CD4-positive, alpha-beta T cell treated with Interleukin-12 subunit alpha and Interleukin-12 subunit beta, for 1 hour (primary cell): ENCODE measurements at regions not wholly inside any gene's neighbourhood (a gene's known extent, or its start where the extent isn't known, plus 50 kb on each side); places are given as distances from the start of the nearest gene placed in this dataset.
"Not testable (repeated sequence)": the region's sequence is repeated elsewhere in the genome, so short reads cannot be mapped to it uniquely, and the experiment has no call there.

Experiments used
- DNase-seq: peaks from one replicate; pipeline ENCODE4 v3.0.0-alpha.2; 2020

DNA sequence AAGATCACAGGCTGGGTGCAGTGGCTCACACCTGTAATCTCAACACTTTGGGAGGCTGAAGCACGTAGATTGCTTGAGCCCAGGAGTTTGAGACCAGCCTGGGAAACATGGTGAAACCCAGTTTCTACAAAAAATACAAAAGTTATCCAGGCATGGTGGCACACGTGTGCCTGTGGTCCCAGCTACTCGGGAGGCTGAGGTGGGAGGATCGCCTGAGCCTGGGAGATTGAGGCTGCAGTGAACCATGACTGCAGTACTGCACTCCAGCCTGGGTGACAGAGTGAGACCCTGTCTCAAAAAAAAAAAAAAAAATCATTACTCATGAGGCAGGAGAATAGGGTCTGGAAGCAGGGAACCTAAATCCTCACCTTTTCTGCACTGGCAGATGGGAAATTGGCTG lies 79.1 kb upstream of the CLDN5 start:
- DNase-seq: not testable (repeated sequence)

- DNase-seq: no peak
These were observed 79.6 kb upstream of the CLDN5 start for GRCh38 chr22:19603767-19604166.

DNA sequence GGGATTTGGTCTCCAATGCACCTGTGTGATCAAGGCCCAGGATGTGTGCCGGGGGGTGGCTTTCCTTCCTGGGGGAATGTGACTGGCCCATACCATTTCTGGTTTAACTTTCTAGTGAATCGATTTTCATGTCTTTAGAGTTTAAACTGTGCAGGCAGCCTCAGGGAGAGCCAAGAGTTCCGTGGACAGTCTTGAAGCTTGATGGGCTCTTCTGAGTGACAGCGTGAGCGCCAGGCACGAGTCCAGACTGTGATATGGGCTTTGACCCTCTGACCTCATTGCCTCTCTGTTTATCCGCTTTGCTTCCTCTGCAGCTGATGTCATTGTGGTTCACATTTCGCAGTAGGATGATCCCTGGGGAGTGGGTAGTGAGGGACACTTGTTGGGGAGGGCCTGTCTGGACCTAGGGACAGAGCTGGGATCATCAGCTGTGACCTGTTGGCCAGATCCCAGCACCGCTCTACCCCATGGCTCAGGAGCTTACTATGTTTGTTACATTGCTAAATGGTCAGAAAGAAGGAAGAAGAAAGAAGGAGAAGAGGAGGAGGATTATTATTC lies 80.6 kb upstream of the CLDN5 start:
- DNase-seq: no peak

- no peak for DNase-seq
These were observed 81.5 kb upstream of the CLDN5 start for GRCh38 chr22:19605508-19606331.

GRCh38 chr22:19606332-19607191 lies 82.4 kb upstream of the CLDN5 start:
- no peak for DNase-seq

DNA sequence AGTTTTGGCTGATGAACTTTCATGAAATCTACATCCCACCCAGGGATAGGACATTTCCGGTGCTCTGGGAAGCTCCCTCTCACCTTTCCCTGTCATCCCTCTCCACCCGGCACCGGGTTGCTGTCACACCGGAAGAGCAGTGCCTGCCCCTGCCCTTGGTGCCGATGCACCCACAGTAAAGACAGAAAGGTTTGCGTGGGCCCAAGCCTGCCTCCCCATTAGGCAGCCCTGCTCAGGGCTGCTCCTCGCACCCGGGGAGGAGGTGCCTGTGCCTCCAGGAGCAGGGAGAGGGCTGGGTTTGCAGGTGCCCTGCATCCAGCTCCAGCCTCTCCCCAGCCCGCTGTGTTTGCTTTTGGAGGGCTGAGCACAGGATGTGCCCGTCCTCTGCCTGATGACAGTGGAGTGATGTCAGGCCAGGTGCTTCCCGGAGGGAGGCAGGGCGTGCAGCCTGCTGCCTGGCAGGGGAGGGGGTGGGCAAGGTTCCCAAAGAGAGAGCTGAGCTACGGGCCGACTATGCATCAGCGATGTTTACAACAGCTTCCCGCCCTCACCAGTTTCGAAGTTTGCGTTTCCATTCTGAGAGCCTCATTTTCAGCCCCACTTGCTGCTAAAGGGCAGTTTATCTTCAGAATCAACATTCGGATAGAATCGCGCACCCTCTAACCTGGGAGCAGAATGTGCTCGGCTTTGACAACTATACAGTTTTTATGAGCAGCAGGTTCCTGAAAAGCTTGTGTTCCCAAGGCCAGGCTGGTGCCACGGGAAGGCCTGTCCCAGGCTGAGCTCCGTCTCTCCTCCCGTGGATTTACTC lies 83.2 kb upstream of the CLDN5 start:
- DNase-seq: peak; percentile 42

DNA sequence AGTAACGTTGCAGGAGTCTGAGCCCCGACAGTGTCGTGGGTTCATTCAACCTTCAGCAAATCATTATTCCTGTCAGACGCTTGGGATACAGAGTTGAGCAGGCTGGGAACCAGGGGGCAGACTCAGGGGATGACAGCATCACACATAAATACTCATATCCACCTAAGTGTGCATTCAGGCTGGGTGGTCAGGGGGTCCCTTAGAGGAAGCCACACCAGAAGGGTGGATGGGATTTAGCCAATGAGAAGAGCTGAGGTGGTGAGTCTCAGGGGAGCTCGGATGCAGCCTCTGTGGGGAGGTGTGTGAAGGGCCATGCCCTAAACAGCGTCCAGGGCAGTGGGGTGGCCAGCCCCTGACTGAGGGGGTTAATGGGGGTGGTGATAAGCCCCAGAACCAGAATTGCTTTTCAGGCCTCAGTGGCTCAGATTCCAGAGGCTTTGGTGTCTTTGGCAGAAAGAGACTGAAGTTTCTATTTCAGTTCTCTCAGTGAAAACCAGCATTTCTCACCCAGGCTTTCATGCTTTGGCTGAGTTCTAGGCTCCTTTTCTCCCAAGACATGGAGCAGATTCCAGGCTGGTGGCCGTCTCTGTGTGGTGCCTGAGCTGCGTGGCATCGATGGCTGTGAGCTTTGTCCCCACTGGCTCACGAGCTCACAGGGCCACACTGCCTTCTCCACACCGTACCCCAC lies 83.9 kb upstream of the CLDN5 start:
- no peak for DNase-seq

DNA sequence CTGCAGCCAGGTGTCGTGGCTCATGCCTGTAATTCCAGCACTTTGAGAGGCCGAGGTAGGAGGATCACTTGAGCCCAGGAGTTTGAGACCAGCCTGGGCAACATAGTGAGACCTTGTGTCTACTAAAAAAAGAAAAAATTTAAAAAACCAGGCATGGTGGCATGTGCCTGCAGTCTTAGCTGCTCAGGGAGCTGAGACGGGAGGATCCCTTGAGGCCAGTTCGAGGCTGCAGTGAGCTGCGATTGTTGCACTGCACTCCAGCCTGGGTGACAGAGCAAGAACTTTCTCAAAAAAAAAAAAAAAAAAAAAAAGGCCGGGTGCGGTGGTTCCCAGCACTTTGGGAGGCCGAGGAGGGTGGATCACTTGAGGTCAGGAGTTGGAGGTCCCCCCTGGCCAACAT lies 85.5 kb upstream of the CLDN5 start:
- DNase-seq: not testable (repeated sequence)

GRCh38 chr22:19610518-19611253 lies 86.5 kb upstream of the CLDN5 start:
- no peak for DNase-seq

- DNase-seq: no peak
These were observed 87.4 kb upstream of the CLDN5 start for GRCh38 chr22:19611590-19611989.

DNA sequence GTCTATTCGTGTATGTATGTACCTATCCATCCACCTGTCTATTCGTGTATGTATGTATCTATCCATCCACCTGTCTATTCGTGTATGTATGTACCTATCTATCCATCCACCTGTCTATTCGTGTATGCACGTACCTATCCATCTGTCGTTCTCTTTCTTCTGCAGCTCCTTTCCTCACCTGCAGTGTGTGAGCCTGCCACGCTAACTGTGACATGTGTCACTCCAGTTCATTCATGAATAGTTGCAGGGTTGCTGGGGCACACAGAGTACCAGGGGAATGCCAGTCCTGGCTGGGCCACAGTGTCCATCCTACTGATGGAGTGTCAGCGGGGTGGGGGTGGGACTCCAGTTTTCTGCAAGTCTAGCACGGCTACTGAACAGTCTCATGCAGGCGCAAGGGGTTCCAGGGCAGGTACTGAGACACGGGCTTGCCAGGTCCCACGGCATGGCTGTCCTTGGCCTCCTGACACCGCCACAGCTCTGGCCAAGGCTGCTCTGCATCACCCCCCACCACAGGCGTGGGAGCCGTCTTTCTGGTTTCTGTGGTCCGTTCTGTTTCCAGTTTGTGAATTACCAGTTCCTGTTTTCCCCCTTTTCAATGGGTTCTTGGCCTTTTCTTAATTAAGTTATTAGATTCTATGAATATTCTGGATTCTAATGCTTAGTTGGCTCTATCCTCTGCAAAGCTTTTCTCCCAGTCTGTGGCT lies 88.8 kb upstream of the CLDN5 start:
- no peak for DNase-seq

GRCh38 chr22:19614536-19614863 lies 90.3 kb upstream of the CLDN5 start:
- DNase-seq: no peak

GRCh38 chr22:19615001-19615461 lies 90.8 kb upstream of the CLDN5 start:
- DNase-seq: no peak

- no peak for DNase-seq
These were observed 91.8 kb upstream of the CLDN5 start for GRCh38 chr22:19615867-19616581.

DNA sequence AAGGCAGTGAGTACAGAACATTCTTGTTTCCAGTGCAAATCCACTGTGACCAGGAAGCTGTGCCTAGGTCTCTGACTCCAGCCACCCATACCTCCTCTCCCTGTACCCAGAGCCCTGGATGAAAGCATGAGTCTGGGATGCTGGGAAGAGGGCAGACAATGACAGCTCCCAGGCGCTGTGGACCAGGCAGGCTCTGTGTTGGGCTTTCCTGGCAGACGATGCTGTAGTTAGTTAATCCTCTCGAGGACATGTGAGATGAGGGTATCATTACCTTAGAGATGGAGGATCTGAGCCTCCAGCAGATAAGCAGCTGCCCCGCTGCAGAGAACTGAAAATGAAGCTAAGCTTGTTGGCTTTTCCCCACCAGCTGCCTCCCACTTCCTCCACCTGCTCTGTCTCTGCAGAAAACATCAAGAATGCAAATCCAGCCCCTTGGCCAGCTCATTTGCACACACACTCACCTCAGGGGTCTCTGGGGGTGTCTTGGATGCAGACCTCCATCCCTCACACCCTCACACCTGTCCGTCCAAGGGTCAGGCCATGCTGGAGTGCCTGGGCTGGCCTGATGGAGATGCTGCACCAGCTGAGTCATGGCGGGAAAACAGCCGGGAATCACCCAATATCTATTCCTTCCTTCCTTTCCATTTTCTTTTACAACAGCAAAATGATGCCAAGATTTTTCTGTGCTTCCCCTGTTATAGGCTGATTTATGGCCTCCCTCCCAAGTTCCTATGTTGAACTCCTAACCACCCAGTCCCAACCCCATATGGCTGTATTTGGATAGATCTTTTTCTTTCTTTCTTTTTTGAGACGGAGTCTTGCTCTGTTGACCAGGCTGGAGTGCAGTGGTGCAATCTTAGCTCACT lies 94.9 kb upstream of the SEPTIN5 start:
- no peak for DNase-seq

- no peak for DNase-seq
These were observed 93.4 kb upstream of the SEPTIN5 start for GRCh38 chr22:19620742-19621371.

GRCh38 chr22:19621373-19622060 lies 92.8 kb upstream of the SEPTIN5 start:
- DNase-seq: no peak

GRCh38 chr22:19622061-19622441 lies 92.3 kb upstream of the SEPTIN5 start:
- DNase-seq: no peak
